ENCODE measurements at regions not wholly inside any gene's neighbourhood (a gene's known extent, or its start where the extent isn't known, plus 50 kb on each side); places are given as distances from the start of the nearest gene placed in this dataset.
A peak's percentile ranks its signal among the peaks of the same experiment; 100 is the strongest.

- DNase-seq (ENCODE audit: low read depth in 4 of 4, low spot score in 1 of 4), result no peak
Observed at GRCh38 chr11:69348414-69349235, 54.7 kb downstream of the MYEOV start.

GRCh38 chr11:69350040-69350439 lies 56.1 kb downstream of the MYEOV start:
- DNase-seq (ENCODE audit: low read depth in 4 of 4, low spot score in 1 of 4), result no peak

- no peak for DNase-seq (ENCODE audit: low read depth in 4 of 4, low spot score in 1 of 4)
Observed at GRCh38 chr11:69350596-69350995, 56.6 kb downstream of the MYEOV start.

- DNase-seq (ENCODE audit: low read depth in 4 of 4, low spot score in 1 of 4), result no peak
Observed at GRCh38 chr11:69351460-69351859, 57.5 kb downstream of the MYEOV start.

- DNase-seq (ENCODE audit: low read depth in 4 of 4, low spot score in 1 of 4), result no peak
Observed at GRCh38 chr11:69352166-69352565, 58.2 kb downstream of the MYEOV start.

GRCh38 chr11:69352715-69353319 lies 58.9 kb downstream of the MYEOV start:
- DNase-seq (ENCODE audit: low read depth in 4 of 4, low spot score in 1 of 4), result peak in 3 of 4 experiments; percentile 18 to 34 (median 28)

- no peak for DNase-seq (ENCODE audit: low read depth in 4 of 4, low spot score in 1 of 4)
Observed at GRCh38 chr11:69353696-69354544, 60.0 kb downstream of the MYEOV start.

GRCh38 chr11:69354545-69354897 lies 60.6 kb downstream of the MYEOV start:
- DNase-seq (ENCODE audit: low read depth in 4 of 4, low spot score in 1 of 4), result no peak

GRCh38 chr11:69355346-69355940 lies 61.5 kb downstream of the MYEOV start:
- DNase-seq (ENCODE audit: low read depth in 4 of 4, low spot score in 1 of 4), result no peak

- DNase-seq (ENCODE audit: low read depth in 4 of 4, low spot score in 1 of 4), result no peak
Observed at GRCh38 chr11:69355959-69356702, 62.2 kb downstream of the MYEOV start.

- DNase-seq (ENCODE audit: low read depth in 4 of 4, low spot score in 1 of 4), result no peak
Observed at GRCh38 chr11:69356703-69357457, 62.9 kb downstream of the MYEOV start.

GRCh38 chr11:69357458-69358397 lies 63.8 kb downstream of the MYEOV start:
- no peak for DNase-seq (ENCODE audit: low read depth in 4 of 4, low spot score in 1 of 4)

GRCh38 chr11:69358398-69359020 lies 64.6 kb downstream of the MYEOV start:
- DNase-seq (ENCODE audit: low read depth in 4 of 4, low spot score in 1 of 4), result no peak

GRCh38 chr11:69359735-69360480 lies 66.0 kb downstream of the MYEOV start:
- DNase-seq (ENCODE audit: low read depth in 4 of 4, low spot score in 1 of 4), result no peak

GRCh38 chr11:69360606-69361005 lies 66.7 kb downstream of the MYEOV start:
- no peak for DNase-seq (ENCODE audit: low read depth in 4 of 4, low spot score in 1 of 4)

- no peak for DNase-seq (ENCODE audit: low read depth in 4 of 4, low spot score in 1 of 4)
Observed at GRCh38 chr11:69361048-69361447, 67.1 kb downstream of the MYEOV start.

- no peak for DNase-seq (ENCODE audit: low read depth in 4 of 4, low spot score in 1 of 4)
Observed at GRCh38 chr11:69361466-69361865, 67.5 kb downstream of the MYEOV start.

GRCh38 chr11:69362315-69362714 lies 68.4 kb downstream of the MYEOV start:
- DNase-seq (ENCODE audit: low read depth in 4 of 4, low spot score in 1 of 4), result no peak

All from stimulated activated CD4-positive, alpha-beta T cell treated with anti-CD3 and anti-CD28 coated beads, Interleukin-1b, Interleukin-23, amount 100 ng/mL, for 24 hours (primary cell).